H1 (cell line): ENCODE measurements at regions not wholly inside any gene's neighbourhood (a gene's known extent, or its start where the extent isn't known, plus 50 kb on each side); places are given as distances from the start of the nearest gene placed in this dataset.

Experiments used
- RNF2 ChIP-seq: fragments of 200-900, 300-1000 bp; sonication (generic); IDR thresholded peaks from 2 replicates; pipeline ENCODE4 v1.7.1; 2016; ENCODE audit warnings: borderline replicate concordance, low read depth, mild to moderate bottlenecking, antibody characterized with exemption, low read length; ENCODE audit not compliant: poor library complexity, severe bottlenecking; ENCODE audit errors: missing control alignments
- TF ChIP-seq, protein P1 (sequence below): fragments of 300-600 bp; sonication (generic); IDR thresholded peaks from 2 replicates; pipeline ENCODE4 v1.7.1; 2012; ENCODE audit warnings: low read length, moderate library complexity, mild to moderate bottlenecking, inconsistent platforms; ENCODE audit not compliant: insufficient replicate concordance

DNA sequence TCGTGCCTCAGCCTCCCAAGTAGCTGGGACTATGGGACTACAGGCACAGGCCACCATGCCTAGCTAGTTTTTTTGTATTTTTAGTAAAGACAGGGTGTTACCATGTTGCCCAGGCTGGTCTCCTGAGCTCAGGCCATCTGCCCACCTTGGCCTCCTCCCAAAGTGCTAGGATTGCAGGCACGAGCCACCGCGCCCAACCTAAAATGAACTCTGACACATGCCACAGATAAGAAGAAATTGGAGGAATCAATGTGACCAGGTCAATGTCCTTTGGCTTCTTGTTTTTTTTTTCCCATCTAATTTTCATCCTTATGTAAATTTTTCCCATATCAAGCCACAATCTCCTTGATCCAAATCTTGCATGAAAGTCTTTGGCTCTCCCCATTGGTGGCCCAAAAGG, 68.1 kb upstream of the SOX21 start (continued):
- TF ChIP-seq, protein P1, sequence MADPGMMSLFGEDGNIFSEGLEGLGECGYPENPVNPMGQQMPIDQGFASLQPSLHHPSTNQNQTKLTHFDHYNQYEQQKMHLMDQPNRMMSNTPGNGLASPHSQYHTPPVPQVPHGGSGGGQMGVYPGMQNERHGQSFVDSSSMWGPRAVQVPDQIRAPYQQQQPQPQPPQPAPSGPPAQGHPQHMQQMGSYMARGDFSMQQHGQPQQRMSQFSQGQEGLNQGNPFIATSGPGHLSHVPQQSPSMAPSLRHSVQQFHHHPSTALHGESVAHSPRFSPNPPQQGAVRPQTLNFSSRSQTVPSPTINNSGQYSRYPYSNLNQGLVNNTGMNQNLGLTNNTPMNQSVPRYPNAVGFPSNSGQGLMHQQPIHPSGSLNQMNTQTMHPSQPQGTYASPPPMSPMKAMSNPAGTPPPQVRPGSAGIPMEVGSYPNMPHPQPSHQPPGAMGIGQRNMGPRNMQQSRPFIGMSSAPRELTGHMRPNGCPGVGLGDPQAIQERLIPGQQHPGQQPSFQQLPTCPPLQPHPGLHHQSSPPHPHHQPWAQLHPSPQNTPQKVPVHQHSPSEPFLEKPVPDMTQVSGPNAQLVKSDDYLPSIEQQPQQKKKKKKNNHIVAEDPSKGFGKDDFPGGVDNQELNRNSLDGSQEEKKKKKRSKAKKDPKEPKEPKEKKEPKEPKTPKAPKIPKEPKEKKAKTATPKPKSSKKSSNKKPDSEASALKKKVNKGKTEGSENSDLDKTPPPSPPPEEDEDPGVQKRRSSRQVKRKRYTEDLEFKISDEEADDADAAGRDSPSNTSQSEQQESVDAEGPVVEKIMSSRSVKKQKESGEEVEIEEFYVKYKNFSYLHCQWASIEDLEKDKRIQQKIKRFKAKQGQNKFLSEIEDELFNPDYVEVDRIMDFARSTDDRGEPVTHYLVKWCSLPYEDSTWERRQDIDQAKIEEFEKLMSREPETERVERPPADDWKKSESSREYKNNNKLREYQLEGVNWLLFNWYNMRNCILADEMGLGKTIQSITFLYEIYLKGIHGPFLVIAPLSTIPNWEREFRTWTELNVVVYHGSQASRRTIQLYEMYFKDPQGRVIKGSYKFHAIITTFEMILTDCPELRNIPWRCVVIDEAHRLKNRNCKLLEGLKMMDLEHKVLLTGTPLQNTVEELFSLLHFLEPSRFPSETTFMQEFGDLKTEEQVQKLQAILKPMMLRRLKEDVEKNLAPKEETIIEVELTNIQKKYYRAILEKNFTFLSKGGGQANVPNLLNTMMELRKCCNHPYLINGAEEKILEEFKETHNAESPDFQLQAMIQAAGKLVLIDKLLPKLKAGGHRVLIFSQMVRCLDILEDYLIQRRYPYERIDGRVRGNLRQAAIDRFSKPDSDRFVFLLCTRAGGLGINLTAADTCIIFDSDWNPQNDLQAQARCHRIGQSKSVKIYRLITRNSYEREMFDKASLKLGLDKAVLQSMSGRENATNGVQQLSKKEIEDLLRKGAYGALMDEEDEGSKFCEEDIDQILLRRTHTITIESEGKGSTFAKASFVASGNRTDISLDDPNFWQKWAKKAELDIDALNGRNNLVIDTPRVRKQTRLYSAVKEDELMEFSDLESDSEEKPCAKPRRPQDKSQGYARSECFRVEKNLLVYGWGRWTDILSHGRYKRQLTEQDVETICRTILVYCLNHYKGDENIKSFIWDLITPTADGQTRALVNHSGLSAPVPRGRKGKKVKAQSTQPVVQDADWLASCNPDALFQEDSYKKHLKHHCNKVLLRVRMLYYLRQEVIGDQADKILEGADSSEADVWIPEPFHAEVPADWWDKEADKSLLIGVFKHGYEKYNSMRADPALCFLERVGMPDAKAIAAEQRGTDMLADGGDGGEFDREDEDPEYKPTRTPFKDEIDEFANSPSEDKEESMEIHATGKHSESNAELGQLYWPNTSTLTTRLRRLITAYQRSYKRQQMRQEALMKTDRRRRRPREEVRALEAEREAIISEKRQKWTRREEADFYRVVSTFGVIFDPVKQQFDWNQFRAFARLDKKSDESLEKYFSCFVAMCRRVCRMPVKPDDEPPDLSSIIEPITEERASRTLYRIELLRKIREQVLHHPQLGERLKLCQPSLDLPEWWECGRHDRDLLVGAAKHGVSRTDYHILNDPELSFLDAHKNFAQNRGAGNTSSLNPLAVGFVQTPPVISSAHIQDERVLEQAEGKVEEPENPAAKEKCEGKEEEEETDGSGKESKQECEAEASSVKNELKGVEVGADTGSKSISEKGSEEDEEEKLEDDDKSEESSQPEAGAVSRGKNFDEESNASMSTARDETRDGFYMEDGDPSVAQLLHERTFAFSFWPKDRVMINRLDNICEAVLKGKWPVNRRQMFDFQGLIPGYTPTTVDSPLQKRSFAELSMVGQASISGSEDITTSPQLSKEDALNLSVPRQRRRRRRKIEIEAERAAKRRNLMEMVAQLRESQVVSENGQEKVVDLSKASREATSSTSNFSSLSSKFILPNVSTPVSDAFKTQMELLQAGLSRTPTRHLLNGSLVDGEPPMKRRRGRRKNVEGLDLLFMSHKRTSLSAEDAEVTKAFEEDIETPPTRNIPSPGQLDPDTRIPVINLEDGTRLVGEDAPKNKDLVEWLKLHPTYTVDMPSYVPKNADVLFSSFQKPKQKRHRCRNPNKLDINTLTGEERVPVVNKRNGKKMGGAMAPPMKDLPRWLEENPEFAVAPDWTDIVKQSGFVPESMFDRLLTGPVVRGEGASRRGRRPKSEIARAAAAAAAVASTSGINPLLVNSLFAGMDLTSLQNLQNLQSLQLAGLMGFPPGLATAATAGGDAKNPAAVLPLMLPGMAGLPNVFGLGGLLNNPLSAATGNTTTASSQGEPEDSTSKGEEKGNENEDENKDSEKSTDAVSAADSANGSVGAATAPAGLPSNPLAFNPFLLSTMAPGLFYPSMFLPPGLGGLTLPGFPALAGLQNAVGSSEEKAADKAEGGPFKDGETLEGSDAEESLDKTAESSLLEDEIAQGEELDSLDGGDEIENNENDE: no peak
- no peak for TF ChIP-seq RNF2
